ENCODE measurements at regions not wholly inside any gene's neighbourhood (a gene's known extent, or its start where the extent isn't known, plus 50 kb on each side); places are given as distances from the start of the nearest gene placed in this dataset.

DNA sequence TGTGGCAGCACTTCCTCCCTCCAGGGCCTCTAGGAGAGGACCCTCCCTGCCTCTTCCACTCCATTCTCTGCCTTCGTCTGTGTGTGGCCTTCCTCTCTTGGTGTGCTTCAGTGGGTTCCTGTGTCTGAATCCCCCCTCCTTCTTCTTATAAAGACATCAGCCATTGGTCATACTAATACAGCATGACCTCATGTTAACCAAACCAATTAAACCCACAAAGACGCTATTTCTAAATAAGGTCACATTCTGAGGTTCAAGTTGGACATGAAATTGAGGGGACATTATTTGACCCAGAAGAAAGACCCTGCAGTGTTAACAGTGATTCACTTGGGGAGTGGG, 398.6 kb downstream of the SHANK2 start:
- no peak for TF ChIP-seq EZH2 (IDR thresholded peaks at IDR 0.05; ENCODE audit: borderline replicate concordance, low read depth, low read length, poor library complexity, severe bottlenecking)
- TF ChIP-seq, protein P1, sequence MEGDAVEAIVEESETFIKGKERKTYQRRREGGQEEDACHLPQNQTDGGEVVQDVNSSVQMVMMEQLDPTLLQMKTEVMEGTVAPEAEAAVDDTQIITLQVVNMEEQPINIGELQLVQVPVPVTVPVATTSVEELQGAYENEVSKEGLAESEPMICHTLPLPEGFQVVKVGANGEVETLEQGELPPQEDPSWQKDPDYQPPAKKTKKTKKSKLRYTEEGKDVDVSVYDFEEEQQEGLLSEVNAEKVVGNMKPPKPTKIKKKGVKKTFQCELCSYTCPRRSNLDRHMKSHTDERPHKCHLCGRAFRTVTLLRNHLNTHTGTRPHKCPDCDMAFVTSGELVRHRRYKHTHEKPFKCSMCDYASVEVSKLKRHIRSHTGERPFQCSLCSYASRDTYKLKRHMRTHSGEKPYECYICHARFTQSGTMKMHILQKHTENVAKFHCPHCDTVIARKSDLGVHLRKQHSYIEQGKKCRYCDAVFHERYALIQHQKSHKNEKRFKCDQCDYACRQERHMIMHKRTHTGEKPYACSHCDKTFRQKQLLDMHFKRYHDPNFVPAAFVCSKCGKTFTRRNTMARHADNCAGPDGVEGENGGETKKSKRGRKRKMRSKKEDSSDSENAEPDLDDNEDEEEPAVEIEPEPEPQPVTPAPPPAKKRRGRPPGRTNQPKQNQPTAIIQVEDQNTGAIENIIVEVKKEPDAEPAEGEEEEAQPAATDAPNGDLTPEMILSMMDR (conservative IDR thresholded peaks at IDR 0.05; ENCODE audit: low read depth, low read length), result no peak

Measured in A673 (cell line).